SIG-M5 treated with dmso at 0.1 percent for 504 hours (cell line): ENCODE measurements at regions not wholly inside any gene's neighbourhood (a gene's known extent, or its start where the extent isn't known, plus 50 kb on each side); places are given as distances from the start of the nearest gene placed in this dataset.
A peak's percentile ranks its signal among the peaks of the same experiment; 100 is the strongest.

ENCODE experiments used
- DNase-seq: peaks from one replicate; lab custom pipeline; 2025; ENCODE audit not compliant: unreplicated experiment; lab: John Stamatoyannopoulos, UW

- DNase-seq: no peak
These were observed 642.5 kb upstream of the PCDH10 start for GRCh38 chr4:132506568-132506967.

GRCh38 chr4:132513491-132513890 is 635.6 kb upstream of the PCDH10 start:
- no peak for DNase-seq

DNA sequence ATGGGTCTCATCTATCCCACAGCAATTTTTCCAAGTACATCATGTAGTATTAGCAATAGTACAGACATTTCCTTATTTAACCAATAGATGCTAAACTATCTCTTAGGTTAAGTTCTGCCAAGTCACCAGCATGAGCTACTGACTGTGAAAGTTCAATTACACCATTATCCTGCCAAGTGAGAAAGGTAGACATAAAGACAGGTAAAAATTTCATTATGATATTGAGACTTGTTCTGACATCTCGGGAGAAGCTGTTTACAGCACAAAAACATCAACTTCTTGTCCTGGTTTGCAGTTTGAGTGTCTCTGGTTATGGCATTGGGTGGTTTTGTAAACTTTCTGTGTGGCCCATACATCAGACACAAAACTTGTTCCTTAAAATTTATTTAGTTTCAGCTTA is 622.4 kb upstream of the PCDH10 start:
- DNase-seq: no peak

GRCh38 chr4:132527817-132528216 is 621.3 kb upstream of the PCDH10 start:
- no peak for DNase-seq

DNA sequence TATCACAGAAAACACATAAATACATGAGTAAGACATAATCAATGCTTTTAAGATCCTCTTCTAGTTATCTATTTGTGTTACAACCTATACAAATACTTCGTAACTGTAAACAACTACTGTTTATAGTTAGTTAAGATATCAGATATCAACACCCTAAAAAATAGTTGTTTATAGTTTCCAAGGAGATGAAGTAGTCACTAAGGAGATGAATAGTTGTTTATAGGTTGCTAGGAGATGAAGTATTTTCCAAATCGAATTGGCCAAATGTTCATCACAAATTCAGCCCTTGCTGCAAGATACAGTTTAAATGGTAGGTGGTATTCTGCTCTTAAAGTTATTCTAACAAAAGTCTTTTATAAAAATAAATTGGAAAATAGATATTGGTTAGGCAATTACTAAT is 618.2 kb upstream of the PCDH10 start:
- DNase-seq: no peak

GRCh38 chr4:132540268-132540667 is 608.8 kb upstream of the PCDH10 start:
- no peak for DNase-seq

- no peak for DNase-seq
These were observed 608.3 kb upstream of the PCDH10 start for GRCh38 chr4:132540797-132541196.

GRCh38 chr4:132542228-132542627 is 606.9 kb upstream of the PCDH10 start:
- no peak for DNase-seq

DNA sequence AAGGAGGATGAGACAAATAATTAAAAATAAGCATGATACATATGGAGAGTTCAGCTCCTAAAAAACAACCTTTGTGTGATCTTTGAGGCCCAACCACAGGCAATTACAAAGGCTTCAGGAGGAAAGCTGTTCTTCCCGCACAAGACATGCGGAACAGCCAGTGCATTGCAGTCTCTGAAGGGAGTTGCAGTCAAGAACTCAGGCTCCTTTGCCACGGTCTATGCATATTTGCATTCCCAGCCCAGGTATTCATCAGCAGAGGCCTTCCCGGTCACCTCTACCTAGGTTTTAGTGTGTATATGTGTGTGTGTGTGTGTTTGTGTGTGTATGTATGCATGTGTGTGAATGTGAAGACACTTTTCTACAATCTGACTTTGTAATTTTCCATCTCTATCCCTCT is 600.6 kb upstream of the PCDH10 start:
- DNase-seq: no peak

- DNase-seq: no peak
These were observed 592.8 kb upstream of the PCDH10 start for GRCh38 chr4:132556316-132556715.

GRCh38 chr4:132557660-132558059 is 591.4 kb upstream of the PCDH10 start:
- peak; percentile 7 for DNase-seq

- DNase-seq: peak; percentile 38
These were observed 584.2 kb upstream of the PCDH10 start for GRCh38 chr4:132564920-132565319.

DNA sequence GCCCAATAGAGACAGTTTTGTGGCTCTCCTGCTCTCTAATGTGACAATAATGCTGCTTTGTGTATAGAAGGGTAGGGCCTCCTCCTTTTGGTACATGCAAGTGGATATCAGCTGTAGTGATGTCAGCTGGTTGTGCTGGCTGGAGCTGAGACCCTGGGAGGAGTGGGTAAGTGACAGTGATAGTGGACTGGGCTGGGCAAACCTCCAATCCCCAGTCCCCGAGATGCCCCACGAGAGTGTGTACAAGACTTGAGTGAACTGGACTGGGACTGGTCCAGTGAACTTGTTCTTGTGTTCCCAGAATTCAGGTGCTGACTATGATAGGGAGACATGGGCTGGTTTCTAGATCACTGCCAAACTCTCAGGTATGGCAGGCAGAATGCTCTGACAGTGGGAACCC is 583.6 kb upstream of the PCDH10 start:
- DNase-seq: no peak

DNA sequence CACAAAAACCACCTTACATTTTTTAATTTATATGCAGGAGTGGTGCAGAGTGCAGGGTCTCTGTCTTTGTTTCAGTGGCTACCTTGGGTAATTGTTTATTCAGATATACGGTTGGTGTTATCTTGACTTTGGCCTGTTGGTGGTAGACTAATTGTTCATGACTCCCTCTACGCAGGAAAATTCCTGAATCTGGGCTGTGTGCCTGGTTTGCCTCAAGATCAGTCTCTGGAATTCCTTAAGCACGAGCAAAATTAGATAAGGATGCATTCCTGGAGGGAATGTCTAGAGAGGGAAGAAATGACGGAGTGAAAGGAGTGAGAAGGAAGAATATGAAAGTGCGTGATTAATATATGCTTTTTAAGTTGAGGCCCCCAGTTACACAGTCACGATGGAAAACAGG is 576.9 kb upstream of the PCDH10 start:
- no peak for DNase-seq

DNA sequence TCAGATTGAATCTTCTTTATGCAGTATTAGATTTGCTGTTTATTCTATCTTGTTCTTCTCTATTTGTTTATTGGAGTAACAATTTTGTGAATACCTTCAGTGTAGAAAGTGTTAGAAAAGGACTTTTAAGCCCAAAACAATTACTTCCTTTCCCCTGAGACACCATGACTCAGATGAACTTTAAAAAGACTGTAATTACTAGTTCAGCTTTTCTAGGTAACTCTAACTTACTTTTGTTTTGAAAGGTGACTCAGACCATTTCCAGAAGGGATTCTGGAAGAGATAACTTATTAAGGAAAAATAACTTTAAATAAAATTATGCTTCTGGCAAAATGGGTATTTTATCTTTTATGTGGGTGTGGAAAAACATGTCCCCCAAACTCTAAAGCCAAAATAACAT is 561.5 kb upstream of the PCDH10 start:
- DNase-seq: no peak

DNA sequence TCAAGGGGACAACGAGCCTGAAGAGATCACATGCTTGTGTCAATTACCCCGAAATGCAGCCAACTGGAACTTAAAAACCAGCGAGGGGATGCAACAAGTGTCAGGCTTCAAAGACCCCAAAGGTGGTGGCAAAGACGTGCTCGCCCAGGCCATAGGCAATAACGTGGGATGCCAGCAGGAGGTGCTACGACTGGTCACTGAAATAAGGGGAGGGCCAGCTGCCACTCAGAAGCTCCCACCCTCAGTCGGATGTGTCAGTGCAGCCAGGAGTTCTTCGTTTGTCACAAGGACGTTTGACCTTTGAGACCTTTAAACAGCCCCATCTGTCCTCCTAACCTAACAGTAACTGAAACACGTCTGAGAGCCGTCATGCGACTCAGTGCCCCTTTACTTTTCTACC is 556.8 kb upstream of the PCDH10 start:
- DNase-seq: no peak

DNA sequence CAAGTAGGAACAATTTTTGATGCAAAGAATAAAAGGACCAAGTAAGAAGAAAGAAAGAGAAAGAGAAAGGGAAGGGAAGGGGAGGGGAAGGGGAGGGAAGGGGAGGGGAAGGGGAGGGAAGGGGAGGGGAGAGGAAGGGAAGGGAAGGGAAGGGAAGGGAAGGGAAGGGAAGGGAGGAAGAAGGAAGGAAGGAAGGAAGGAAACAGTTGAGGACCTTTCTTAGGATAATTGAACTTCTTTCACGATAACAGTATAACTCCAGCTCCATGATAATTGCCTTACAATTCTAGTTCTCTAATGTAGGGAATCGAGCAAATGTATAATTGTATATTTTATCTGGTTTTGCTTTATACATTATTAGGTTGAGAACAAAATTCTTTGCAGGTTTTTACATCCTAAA is 556.2 kb upstream of the PCDH10 start:
- DNase-seq: no peak

DNA sequence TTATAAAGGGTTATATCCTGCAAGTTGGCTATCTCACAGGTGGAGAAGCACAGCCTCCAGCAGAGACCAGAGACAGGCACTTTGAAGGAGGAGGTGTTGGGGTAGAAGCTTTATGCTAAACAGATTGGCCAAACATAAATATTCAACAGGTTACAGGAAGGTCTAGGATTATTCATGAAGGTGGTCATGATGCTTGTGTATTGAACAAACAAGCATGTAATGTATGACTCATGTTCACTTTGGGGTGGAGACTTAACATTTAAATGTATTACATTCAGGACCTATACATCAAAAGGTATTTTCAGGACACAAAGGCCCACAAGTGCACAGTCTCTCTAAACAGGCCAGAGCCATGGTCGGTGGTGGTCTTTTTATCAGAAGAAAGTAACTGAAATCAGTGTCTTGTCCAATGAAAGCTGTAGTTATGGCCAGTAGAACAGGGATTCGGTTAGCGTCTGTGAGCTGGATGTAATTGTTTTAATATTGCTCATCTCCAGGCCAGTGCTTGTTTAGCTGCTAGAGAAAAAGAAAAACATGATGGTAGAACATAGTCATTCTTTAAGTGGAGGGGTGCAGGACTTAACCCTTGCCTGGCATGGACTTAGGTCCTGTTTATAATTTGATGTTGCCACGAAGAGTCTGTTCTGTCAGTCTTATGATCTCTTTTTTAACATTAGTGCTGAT is 555.2 kb upstream of the PCDH10 start:
- no peak for DNase-seq

DNA sequence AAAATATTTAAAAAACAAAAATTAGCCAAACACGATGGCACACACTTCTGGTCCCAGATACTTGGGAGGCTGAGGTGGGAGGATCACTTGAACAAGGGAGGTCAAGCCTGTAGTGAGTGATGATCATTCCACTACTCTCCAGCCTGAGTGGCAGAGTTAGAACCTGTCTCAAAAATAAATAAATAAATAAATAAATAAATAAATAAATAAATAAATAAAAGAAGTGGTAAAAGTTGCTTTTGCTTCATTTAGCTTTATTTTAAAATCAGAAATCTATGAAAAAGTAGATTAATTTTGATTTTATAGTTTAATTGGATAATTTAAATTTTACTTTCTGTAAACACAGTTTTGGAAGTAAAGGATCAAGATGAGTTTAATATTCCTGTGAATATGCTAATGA is 552.9 kb upstream of the PCDH10 start:
- no peak for DNase-seq

GRCh38 chr4:132605551-132605950 is 543.5 kb upstream of the PCDH10 start:
- DNase-seq: no peak

- DNase-seq: no peak
These were observed 534.4 kb upstream of the PCDH10 start for GRCh38 chr4:132614682-132615081.

DNA sequence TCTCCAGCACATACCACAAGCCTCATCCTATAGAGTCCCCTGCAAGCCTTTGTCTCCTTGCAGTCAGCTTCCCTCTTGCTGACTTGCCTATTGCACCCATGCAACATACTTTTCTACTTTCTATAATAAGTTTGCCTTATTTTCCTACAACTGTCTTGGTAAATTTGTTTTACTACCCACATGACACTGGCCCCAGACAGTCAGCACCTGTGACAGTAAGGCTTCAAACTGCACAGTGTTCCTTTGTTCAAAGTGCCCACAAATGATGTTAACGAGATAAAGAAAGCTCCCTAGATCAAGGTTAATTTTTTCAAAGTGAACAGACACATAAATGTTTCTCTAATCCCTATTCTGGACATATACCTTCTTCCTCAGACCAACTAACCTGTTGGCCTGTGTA is 529.1 kb upstream of the PCDH10 start:
- no peak for DNase-seq

DNA sequence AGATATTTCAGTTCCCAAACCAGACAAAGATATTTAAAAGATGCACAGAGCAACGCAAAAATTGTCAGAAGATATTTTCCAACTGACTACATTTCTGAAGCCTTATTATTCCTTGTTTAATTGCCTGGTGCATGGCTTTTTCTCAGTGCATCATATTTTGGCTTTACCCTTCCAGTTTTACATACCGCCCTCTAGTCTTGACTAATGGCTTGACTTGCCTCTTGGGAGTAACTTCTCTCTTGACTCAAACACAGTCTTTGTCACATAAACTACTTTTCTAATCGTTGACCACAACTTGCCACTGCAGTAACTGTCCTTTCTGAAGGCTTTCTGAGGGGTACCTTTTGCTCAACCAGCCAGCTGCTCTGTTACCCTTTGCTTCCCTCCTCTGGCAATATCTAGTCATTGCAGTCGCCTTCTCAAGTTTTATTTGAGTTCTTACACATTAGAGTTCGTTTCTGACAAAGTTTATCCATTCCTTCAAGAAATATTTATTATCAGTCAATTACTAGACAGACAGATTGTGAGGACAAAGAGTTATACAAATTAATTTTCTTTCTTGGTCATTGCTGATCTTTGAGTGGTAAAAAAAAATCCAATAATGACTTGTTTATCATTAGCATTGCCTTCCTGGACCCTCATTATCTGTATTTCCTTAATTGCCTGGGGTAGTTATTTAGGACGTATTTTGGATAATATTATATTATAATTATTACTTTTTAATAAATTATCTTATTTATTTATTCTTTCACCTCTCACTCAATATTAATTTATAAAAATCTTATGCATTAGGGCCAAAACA is 506.9 kb upstream of the PCDH10 start:
- DNase-seq: peak; percentile 72
